H1 (cell line): ENCODE measurements at regions not wholly inside any gene's neighbourhood (a gene's known extent, or its start where the extent isn't known, plus 50 kb on each side); places are given as distances from the start of the nearest gene placed in this dataset.
A peak's percentile ranks its signal among the peaks of the same experiment; 100 is the strongest.

Experiments used
- CTCF ChIA-PET: fragments of 300-600 bp; sonication (Branson Sonifier 250); formaldehyde crosslinking; loops from one replicate; lab custom pipeline; 2021; ENCODE audit not compliant: partially characterized antibody; lab: Charles Lee
- POLR2A ChIA-PET: fragments of 300-600 bp; sonication (Branson Sonifier 250); formaldehyde crosslinking; loops from one replicate; lab custom pipeline; 2021; ENCODE audit warnings: inconsistent platforms; ENCODE audit not compliant: partially characterized antibody; lab: Charles Lee
- DNase-seq, 2 experiments: peaks; one replicate each; pipeline versions ENCODE4 v3.0.0 to v3.0.0-alpha.2; 2010 to 2022; ENCODE audit warnings: low spot score in 2 of 2, low read depth in 1 of 2, mixed read lengths in 1 of 2
- FAIRE-seq: peaks from 2 replicates; lab custom pipeline; 2011; peaks lifted over from hg19 to GRCh38; lab: Jason Lieb, UNC
- H2AFZ ChIP-seq: 2 replicates; pipeline ENCODE4 v1.8.1; 2012; ENCODE audit warnings: low read length, inconsistent platforms
- H2AK5ac ChIP-seq: 2 replicates; pipeline ENCODE4 v1.6.1; 2013; ENCODE audit warnings: low read depth, low read length
- H2BK120ac ChIP-seq: replicated peaks from 2 replicates; pipeline ENCODE3; 2013; ENCODE audit warnings: low read depth, low read length, inconsistent platforms
- H2BK12ac ChIP-seq: 2 replicates; pipeline ENCODE4 v1.6.1; 2013; ENCODE audit warnings: low read depth, low read length
- H2BK15ac ChIP-seq: 2 replicates; pipeline ENCODE4 v1.6.1; 2013; ENCODE audit warnings: low read length
- H2BK20ac ChIP-seq: 2 replicates; pipeline ENCODE4 v1.6.1; 2013; ENCODE audit warnings: low read length
- H2BK5ac ChIP-seq: 2 replicates; pipeline ENCODE4 v1.6.1; 2013; ENCODE audit warnings: low read depth, low read length
- H3K14ac ChIP-seq: 2 replicates; pipeline ENCODE4 v1.6.1; 2013; ENCODE audit warnings: inconsistent platforms; ENCODE audit not compliant: insufficient read length
- H3K18ac ChIP-seq: 2 replicates; pipeline ENCODE4 v1.6.1; 2013; ENCODE audit warnings: low read length; ENCODE audit errors: extremely low read depth
- H3K23ac ChIP-seq: 2 replicates; pipeline ENCODE4 v1.6.1; 2013; ENCODE audit warnings: inconsistent platforms; ENCODE audit not compliant: insufficient read length
- H3K23me2 ChIP-seq: 2 replicates; pipeline ENCODE4 v1.6.1; 2013; ENCODE audit warnings: low read depth, low read length
- H3K27ac ChIP-seq: 2 replicates; pipeline ENCODE4 v1.6.1; 2011; ENCODE audit warnings: low read depth, low read length, inconsistent platforms
- H3K27me3 ChIP-seq, 4 experiments: replicated peaks in 1 of 4; 1 replicate in 1 of 4; 2 replicates in 3 of 4; pipeline versions ENCODE4 v1.6.1 to v1.8.1; 2011 to 2013; ENCODE audit warnings: low read length in 3 of 4, mild to moderate bottlenecking in 3 of 4, inconsistent platforms in 2 of 4, mixed read lengths in 2 of 4, moderate library complexity in 1 of 4; ENCODE audit not compliant: control insufficient read depth in 3 of 4, insufficient read depth in 3 of 4; ENCODE audit errors: extremely low read depth in 1 of 4
- H3K36me3 ChIP-seq, 4 experiments: 2 replicates each; pipeline versions ENCODE4 v1.6.1 to v1.8.1; 2011 to 2013; ENCODE audit warnings: mild to moderate bottlenecking in 4 of 4, low read length in 3 of 4, moderate library complexity in 2 of 4, control low read depth in 1 of 4, inconsistent platforms in 1 of 4; ENCODE audit not compliant: insufficient read depth in 4 of 4, control insufficient read depth in 2 of 4
- H3K4ac ChIP-seq: replicated peaks from 2 replicates; pipeline ENCODE3; 2013; ENCODE audit warnings: low read length, low read depth, mixed read lengths, inconsistent platforms; ENCODE audit not compliant: insufficient read length
- H3K4me1 ChIP-seq, 4 experiments: replicated peaks in 1 of 4; 1 replicate in 1 of 4; 2 replicates in 3 of 4; pipeline versions ENCODE4 v1.6.1 to v1.8.1; 2011 to 2013; ENCODE audit warnings: low read length in 3 of 4, inconsistent platforms in 2 of 4, mixed read lengths in 1 of 4; ENCODE audit not compliant: insufficient read depth in 4 of 4, control insufficient read depth in 3 of 4
- H3K4me2 ChIP-seq, 2 experiments: 2 replicates each; pipeline versions ENCODE4 v1.6.1 to v1.8.1; 2011 to 2013; ENCODE audit warnings: low read depth in 2 of 2, low read length in 2 of 2, control low read depth in 1 of 2, inconsistent platforms in 1 of 2, mild to moderate bottlenecking in 1 of 2; ENCODE audit not compliant: insufficient read depth in 1 of 2
- H3K4me3 ChIP-seq, 4 experiments: fragments of 200-600, 300-600 bp in 1 of 4; sonication (generic), shearing (Covaris generic), sonication (Bioruptor Twin) in 1 of 4; 2 replicates each; pipeline versions ENCODE4 v1.5.1 to v1.8.1; 2011 to 2016; ENCODE audit warnings: low read length in 4 of 4, low read depth in 3 of 4, control low read depth in 2 of 4, inconsistent platforms in 2 of 4, mild to moderate bottlenecking in 2 of 4, mixed read lengths in 1 of 4, moderate library complexity in 1 of 4; ENCODE audit not compliant: insufficient read depth in 2 of 4; ENCODE audit errors: extremely low read depth in 1 of 4
- H3K56ac ChIP-seq: replicated peaks from 2 replicates; pipeline ENCODE3; 2013; ENCODE audit warnings: low read depth, mild to moderate bottlenecking, mixed read lengths, low read length, inconsistent platforms; ENCODE audit not compliant: insufficient read length
- H3K79me1 ChIP-seq: 2 replicates; pipeline ENCODE4 v1.6.1; 2013; ENCODE audit warnings: low read depth, low read length, control low read depth
- H3K79me2 ChIP-seq, 2 experiments: 2 replicates each; pipeline versions ENCODE4 v1.6.1 to v1.8.1; 2012 to 2013; ENCODE audit warnings: low read length in 2 of 2, mild to moderate bottlenecking in 2 of 2, inconsistent platforms in 1 of 2; ENCODE audit not compliant: insufficient read depth in 2 of 2, control insufficient read depth in 1 of 2
- H3K9ac ChIP-seq, 4 experiments: replicated peaks in 1 of 4; 1 replicate in 1 of 4; 2 replicates in 3 of 4; pipeline versions ENCODE4 v1.6.1 to v1.8.1; 2011 to 2013; ENCODE audit warnings: low read depth in 3 of 4, low read length in 3 of 4, control low read depth in 2 of 4, mild to moderate bottlenecking in 2 of 4, moderate library complexity in 2 of 4, inconsistent platforms in 1 of 4; ENCODE audit errors: extremely low read depth in 1 of 4
- H3K9me3 ChIP-seq, 2 experiments: 2 replicates each; pipeline versions ENCODE4 v1.6.1 to v1.8.1; 2012 to 2013; ENCODE audit warnings: mild to moderate bottlenecking in 2 of 2, moderate library complexity in 2 of 2, control low read depth in 1 of 2, inconsistent platforms in 1 of 2, low read depth in 1 of 2, low read length in 1 of 2, mixed read lengths in 1 of 2; ENCODE audit not compliant: insufficient read depth in 2 of 2
- H4K20me1 ChIP-seq, 2 experiments: replicated peaks in 1 of 2; 2 replicates each; pipeline versions ENCODE3 to v1.8.1; 2011 to 2013; ENCODE audit warnings: inconsistent platforms in 2 of 2, low read length in 2 of 2, mild to moderate bottlenecking in 1 of 2; ENCODE audit not compliant: insufficient read depth in 2 of 2, control insufficient read depth in 1 of 2
- H4K5ac ChIP-seq: 2 replicates; pipeline ENCODE4 v1.6.1; 2013; ENCODE audit warnings: low read length, low read depth, mixed read lengths, inconsistent platforms; ENCODE audit not compliant: insufficient read length
- H4K8ac ChIP-seq: 2 replicates; pipeline ENCODE4 v1.8.0; 2013; ENCODE audit warnings: mild to moderate bottlenecking, moderate library complexity, low read length, inconsistent platforms; ENCODE audit not compliant: insufficient read depth; ENCODE audit errors: extremely low read depth
- H4K91ac ChIP-seq: replicated peaks from 2 replicates; pipeline ENCODE3; 2013; ENCODE audit warnings: low read length, mixed read lengths, inconsistent platforms; ENCODE audit not compliant: insufficient read length
- CBX5 ChIP-seq: fragments of 300-800, 300-1000 bp; sonication (generic); IDR thresholded peaks from 2 replicates; pipeline ENCODE4 v1.7.1; 2016; ENCODE audit warnings: antibody characterized with exemption, low read length, low read depth
- USF2 ChIP-seq: IDR thresholded peaks from 2 replicates; pipeline ENCODE4 v1.6.1; 2011; ENCODE audit warnings: low read length, improper control_type of control experiment
- WGBS, 2 experiments: shearing (Covaris generic) in 1 of 2; methylation state at CpG; one replicate each; pipeline versions ENCODE4 v1.1.6 to v1.1.7; 2013 to 2015; ENCODE audit warnings: low lambda C conversion rate in 2 of 2, mixed read lengths in 2 of 2, inconsistent platforms in 1 of 2, low coverage in 1 of 2, missing lambda C conversion rate in 1 of 2; ENCODE audit not compliant: insufficient replicate concordance in 2 of 2, insufficient coverage in 1 of 2, insufficient read length in 1 of 2; ENCODE audit errors: extremely low coverage in 1 of 2, missing lambda C conversion rate in 1 of 2; 5-methylcytosine and 5-hydroxymethylcytosine counted together

GRCh38 chr17:34771891-34772290 is 189.4 kb downstream of the CCT6B start:
- H2BK120ac ChIP-seq = no peak overlapping the region
- no peak overlapping the region for H2BK12ac ChIP-seq
- 84% methylated on average over 5 of the region's 5 CpGs; no CpG with 5 or more reads in 1 of the 2 experiments for WGBS, 2 experiments
- no peaks in the 10 kb centered on the region for H3K36me3 ChIP-seq
- no peak overlapping the region for H3K9ac ChIP-seq
- POLR2A ChIA-PET = no interaction called here
- DNase-seq (no peak), FAIRE-seq (no peak)
- TF ChIP-seq USF2 (no peak), CBX5 (no peak)
- no peak overlapping the region for H2BK20ac ChIP-seq
- 0 out of 2 replicates have a peak overlapping the region, but pooled peaks have one; percentile 26 for H2AFZ ChIP-seq
- no peaks in the 10 kb centered on the region for H4K20me1 ChIP-seq
- no peak overlapping the region for H3K4me3 ChIP-seq
- no peaks in the 10 kb centered on the region for H3K79me1 ChIP-seq
- no peak overlapping the region for H3K23ac ChIP-seq
- H3K79me2 ChIP-seq = no peaks in the 10 kb centered on the region
- no peaks in the 10 kb centered on the region for H3K9me3 ChIP-seq
- H3K4me1 ChIP-seq = no peaks in the 10 kb centered on the region; a peak in 1 of 7 replicates
- no peak overlapping the region for H3K56ac ChIP-seq
- no peak overlapping the region for H4K5ac ChIP-seq
- H3K4ac ChIP-seq = no peak overlapping the region
- H3K18ac ChIP-seq = no peak overlapping the region
- no peaks in the 10 kb centered on the region; a peak in 1 of 7 replicates for H3K27me3 ChIP-seq
- H2AK5ac ChIP-seq = no peak overlapping the region
- H3K4me2 ChIP-seq = no peak overlapping the region
- H2BK5ac ChIP-seq = no peak overlapping the region
- H4K8ac ChIP-seq = no peak overlapping the region
- CTCF ChIA-PET = no interaction called here
- no peak overlapping the region for H4K91ac ChIP-seq
- H3K23me2 ChIP-seq = peaks cover 2% of the 10 kb centered on the region; the same call in 1 of the 2 replicates
- no peak overlapping the region for H3K27ac ChIP-seq
- H3K14ac ChIP-seq = no peak overlapping the region
- H2BK15ac ChIP-seq = no peak overlapping the region
